Mesothelial cell of epicardium (in vitro differentiated cells): ENCODE measurements at regions not wholly inside any gene's neighbourhood (a gene's known extent, or its start where the extent isn't known, plus 50 kb on each side); places are given as distances from the start of the nearest gene placed in this dataset.

Experiments
- DNase-seq, 2 experiments: peaks; one replicate each; pipeline ENCODE4 v3.0.0; 2021; ENCODE audit warnings: low spot score in 2 of 2; ENCODE audit not compliant: unreplicated experiment in 2 of 2
- H3K27ac Mint-ChIP-seq: 2 replicates; pipeline ENCODE4 v1.8.0; 2021; ENCODE audit warnings: mixed read lengths
- H3K27me3 Mint-ChIP-seq: 2 replicates; pipeline ENCODE4 v1.8.0; 2021; ENCODE audit warnings: low read depth, mixed read lengths
- H3K36me3 Mint-ChIP-seq: 2 replicates; pipeline ENCODE4 v1.8.0; 2021; ENCODE audit warnings: mixed read lengths
- H3K4me1 Mint-ChIP-seq: 2 replicates; pipeline ENCODE4 v1.8.0; 2021; ENCODE audit warnings: mixed read lengths
- H3K4me3 Mint-ChIP-seq: 2 replicates; pipeline ENCODE4 v1.8.0; 2021; ENCODE audit warnings: mild to moderate bottlenecking, moderate library complexity, mixed read lengths
- H3K9me3 Mint-ChIP-seq: 2 replicates; pipeline ENCODE4 v1.8.0; 2021; ENCODE audit warnings: mixed read lengths
- CTCF ChIP-seq: fragments of 200-600 bp; sonication (generic); IDR thresholded peaks from one replicate; pipeline ENCODE4 v1.5.0; 2021; ENCODE audit warnings: antibody characterized with exemption; ENCODE audit not compliant: unreplicated experiment

GRCh38 chr13:99658261-99658991, 157.2 kb downstream of the TM9SF2 start:
- Mint-ChIP-seq H3K27me3 (peaks cover 43% of the 10 kb centered on the region), H3K4me3 (peak overlapping the region; percentile 75), H3K36me3 (no peaks in the 10 kb centered on the region), H3K9me3 (no peaks in the 10 kb centered on the region), H3K4me1 (peaks cover 25% of the 10 kb centered on the region), H3K27ac (peak overlapping the region; percentile 92)
- peak; percentile 41 to 66 for DNase-seq
- no peak for TF ChIP-seq CTCF

- Mint-ChIP-seq H3K4me3 (peak overlapping the region; percentile 75), H3K36me3 (no peaks in the 10 kb centered on the region), H3K4me1 (peaks cover 25% of the 10 kb centered on the region), H3K9me3 (no peaks in the 10 kb centered on the region), H3K27ac (peak overlapping the region; percentile 83), H3K27me3 (peaks cover 39% of the 10 kb centered on the region)
- TF ChIP-seq CTCF = no peak
- DNase-seq = no peak
Measured at GRCh38 chr13:99657848-99658260, 156.6 kb downstream of the TM9SF2 start.

GRCh38 chr13:99656844-99657381, 155.6 kb downstream of the TM9SF2 start:
- Mint-ChIP-seq H3K27ac (no peak overlapping the region), H3K4me1 (peaks cover 25% of the 10 kb centered on the region), H3K4me3 (no peak overlapping the region)

GRCh38 chr13:99656092-99656745, 154.9 kb downstream of the TM9SF2 start:
- peak; percentile 88 for TF ChIP-seq CTCF
- peaks cover 25% of the 10 kb centered on the region for H3K4me1 Mint-ChIP-seq
- peaks cover 28% of the 10 kb centered on the region for H3K27me3 Mint-ChIP-seq
- H3K27ac Mint-ChIP-seq = peak overlapping the region; percentile 29
- DNase-seq = peak; percentile 45 to 84
- H3K4me3 Mint-ChIP-seq = no peak overlapping the region
- H3K36me3 Mint-ChIP-seq = no peaks in the 10 kb centered on the region
- no peaks in the 10 kb centered on the region for H3K9me3 Mint-ChIP-seq

More at GRCh38 chr13:99656844-99657381, 155.6 kb downstream of the TM9SF2 start:
- no peaks in the 10 kb centered on the region for H3K9me3 Mint-ChIP-seq
- H3K27me3 Mint-ChIP-seq = peaks cover 32% of the 10 kb centered on the region
- DNase-seq = no peak
- no peaks in the 10 kb centered on the region for H3K36me3 Mint-ChIP-seq
- no peak for TF ChIP-seq CTCF

GRCh38 chr13:99655351-99656091, 154.2 kb downstream of the TM9SF2 start:
- TF ChIP-seq CTCF = no peak
- Mint-ChIP-seq H3K27me3 (peaks cover 24% of the 10 kb centered on the region), H3K9me3 (no peaks in the 10 kb centered on the region), H3K4me1 (peaks cover 25% of the 10 kb centered on the region), H3K36me3 (no peaks in the 10 kb centered on the region), H3K4me3 (no peak overlapping the region), H3K27ac (no peak overlapping the region)
- DNase-seq = no peak
